Spleen (tissue), 11 donors: ENCODE measurements at regions not wholly inside any gene's neighbourhood (a gene's known extent, or its start where the extent isn't known, plus 50 kb on each side); places are given as distances from the start of the nearest gene placed in this dataset.

ENCODE experiments used
- DNase-seq: peaks from one replicate; pipeline ENCODE4 v3.0.0-alpha.2; 2020
- H3K27ac ChIP-seq, 8 donors: fragments of 200-600 bp; sonication (generic) in 7 of 8; 1 replicate in 4 of 8; 2 replicates in 4 of 8; pipeline versions ENCODE4 v1.5.0 to v1.8.0; 2016 to 2021; ENCODE audit warnings: inconsistent platforms in 4 of 8, mild to moderate bottlenecking in 4 of 8, moderate library complexity in 1 of 8
- H3K27me3 ChIP-seq, 7 donors: fragments of 200-600 bp; sonication (generic) in 6 of 7; replicated peaks in 1 of 7; 1 replicate in 4 of 7; 2 replicates in 3 of 7; pipeline versions ENCODE4 v1.5.0 to v1.8.0; 2016 to 2021; ENCODE audit warnings: inconsistent platforms in 3 of 7, mild to moderate bottlenecking in 1 of 7
- H3K36me3 ChIP-seq, 6 donors: fragments of 200-600 bp; sonication (generic) in 5 of 6; 1 replicate in 4 of 6; 2 replicates in 2 of 6; pipeline versions ENCODE4 v1.5.0 to v1.8.0; 2016 to 2021; ENCODE audit warnings: inconsistent platforms in 2 of 6
- H3K4me1 ChIP-seq, 6 donors: fragments of 200-600 bp; sonication (generic) in 5 of 6; 1 replicate in 3 of 6; 2 replicates in 3 of 6; pipeline versions ENCODE4 v1.5.0 to v1.8.0; 2016 to 2021; ENCODE audit warnings: inconsistent platforms in 3 of 6
- H3K4me3 ChIP-seq, 8 donors: fragments of 200-600 bp; sonication (generic) in 7 of 8; 1 replicate in 4 of 8; 2 replicates in 4 of 8; pipeline versions ENCODE4 v1.5.0 to v1.8.0; 2016 to 2021; ENCODE audit warnings: inconsistent platforms in 4 of 8, mild to moderate bottlenecking in 4 of 8, moderate library complexity in 2 of 8
- H3K9me3 ChIP-seq, 8 donors: fragments of 200-600 bp; sonication (generic) in 7 of 8; 1 replicate in 4 of 8; 2 replicates in 4 of 8; pipeline versions ENCODE4 v1.5.0 to v1.8.0; 2016 to 2021; ENCODE audit warnings: inconsistent platforms in 4 of 8
- CTCF ChIP-seq, 11 experiments: fragments of 200-600 bp in 7 of 11; fragments of 450-650 bp in 4 of 11; sonication (generic) in 4 of 11; IDR thresholded peaks in 8 of 11; conservative IDR thresholded peaks in 3 of 11; 1 replicate in 7 of 11; 2 replicates in 4 of 11; pipeline versions ENCODE4 v1.4.0 to v1.8.0; 2016 to 2021; ENCODE audit warnings: antibody characterized with exemption in 11 of 11, inconsistent platforms in 4 of 11, mild to moderate bottlenecking in 1 of 11
- POLR2A ChIP-seq, 3 donors: fragments of 450-650 bp; IDR thresholded peaks; one replicate each; pipeline ENCODE4 v1.5.1; 2017; ENCODE audit warnings: antibody characterized with exemption in 3 of 3, mild to moderate bottlenecking in 1 of 3
- POLR2AphosphoS5 ChIP-seq, 3 donors: sonication (generic); formaldehyde crosslinking; IDR thresholded peaks; one replicate each; pipeline ENCODE4 v1.5.1; 2017; ENCODE audit warnings: antibody characterized with exemption in 3 of 3
- WGBS, 5 donors: extraction: QIAGEN DNeasy Blood & Tissue Kit in 3 of 5; methylation state at CpG; one replicate each; pipeline versions ENCODE4 v1.1.5 to v1.1.7; 2013 to 2018; 5-methylcytosine and 5-hydroxymethylcytosine counted together
- intact Hi-C: fragments of 100-400 bp; cut with DNase I; formaldehyde crosslinking; loops from one replicate; pipeline ENCODE4 v1.15.0; 2023; ENCODE audit warnings: low total_unique reads
- donor health status: healthy with polysubstance abuse.
- donor health status: DM: no; HTN: no; CAD: no; lungs with moderate emphysema.
- donor health status: DM: no; HTN: no; CAD: no.
- donor health status: Bipolar disorder and iron deficiency.
- donor health status: healthy.
- donor health status: DM: no; HTN: no; CAD: no.
- donor health status: DM: yes; HTN: yes; CAD: no.

GRCh38 chr3:30129765-30130164, 476.6 kb upstream of the TGFBR2 start:
- Histone ChIP-seq H3K27ac (no peak overlapping the region), H3K9me3 (peaks cover 0 to 11% (median 4%) of the 10 kb centered on the region in 8 donors), H3K4me1 (no peaks in the 10 kb centered on the region), H3K36me3 (no peaks in the 10 kb centered on the region), H3K27me3 (no peaks in the 10 kb centered on the region), H3K4me3 (no peak overlapping the region)
- no peak for DNase-seq
- intact Hi-C loops: no loop called here
- no peak for TF ChIP-seq POLR2AphosphoS5 (IDR thresholded peaks at IDR 0.05)
- no peak for TF ChIP-seq POLR2A (IDR thresholded peaks at IDR 0.05)
- TF ChIP-seq CTCF (IDR thresholded peaks at IDR 0.05 in 8 of 11, conservative IDR thresholded peaks at IDR 0.05 in 3 of 11): no peak
- 68 to 80% (median 75%) methylated on average over 2 of the region's 2 CpGs for WGBS, 5 donors

GRCh38 chr3:30130391-30130790, 476.0 kb upstream of the TGFBR2 start:
- TF ChIP-seq POLR2A (IDR thresholded peaks at IDR 0.05) (no peak), CTCF (IDR thresholded peaks at IDR 0.05 in 8 of 11, conservative IDR thresholded peaks at IDR 0.05 in 3 of 11) (no peak), POLR2AphosphoS5 (IDR thresholded peaks at IDR 0.05) (no peak)
- H3K9me3 ChIP-seq: peaks cover 0 to 11% (median 4%) of the 10 kb centered on the region in 8 donors
- 85 to 100% (median 94%) methylated on average over 1 of the region's 1 CpG for WGBS, 5 donors
- DNase-seq: no peak
- intact Hi-C loops: no loop called here
- H3K4me3 ChIP-seq: no peak overlapping the region
- H3K4me1 ChIP-seq: no peaks in the 10 kb centered on the region
- no peaks in the 10 kb centered on the region for H3K36me3 ChIP-seq
- H3K27ac ChIP-seq: no peak overlapping the region
- H3K27me3 ChIP-seq: no peaks in the 10 kb centered on the region

GRCh38 chr3:30131191-30131590, 475.2 kb upstream of the TGFBR2 start:
- WGBS, 5 donors: 76 to 84% (median 78%) methylated on average over 4 of the region's 4 CpGs
- TF ChIP-seq CTCF (IDR thresholded peaks at IDR 0.05 in 8 of 11, conservative IDR thresholded peaks at IDR 0.05 in 3 of 11) (no peak), POLR2AphosphoS5 (IDR thresholded peaks at IDR 0.05) (no peak), POLR2A (IDR thresholded peaks at IDR 0.05) (no peak)
- Histone ChIP-seq H3K36me3 (no peaks in the 10 kb centered on the region), H3K27ac (no peak overlapping the region), H3K9me3 (peaks cover 0 to 14% (median 5%) of the 10 kb centered on the region in 8 donors), H3K27me3 (no peaks in the 10 kb centered on the region), H3K4me3 (no peak overlapping the region), H3K4me1 (no peaks in the 10 kb centered on the region)
- intact Hi-C loops: no loop called here
- no peak for DNase-seq

GRCh38 chr3:30135190-30135589, 471.2 kb upstream of the TGFBR2 start:
- DNase-seq: no peak
- TF ChIP-seq POLR2AphosphoS5 (IDR thresholded peaks at IDR 0.05) (no peak), CTCF (IDR thresholded peaks at IDR 0.05 in 8 of 11, conservative IDR thresholded peaks at IDR 0.05 in 3 of 11) (no peak), POLR2A (IDR thresholded peaks at IDR 0.05) (no peak)

More at GRCh38 chr3:30135190-30135589, 471.2 kb upstream of the TGFBR2 start:
- Histone ChIP-seq H3K4me1 (no peaks in the 10 kb centered on the region), H3K27me3 (no peaks in the 10 kb centered on the region), H3K36me3 (no peaks in the 10 kb centered on the region), H3K9me3 (peaks cover 0 to 15% (median 0%) of the 10 kb centered on the region in 8 donors), H3K27ac (no peak overlapping the region), H3K4me3 (no peak overlapping the region)
- intact Hi-C loops: no loop called here
- 63 to 91% (median 81%) methylated on average over 4 of the region's 4 CpGs for WGBS, 5 donors
